ENCODE measurements at regions not wholly inside any gene's neighbourhood (a gene's known extent, or its start where the extent isn't known, plus 50 kb on each side); places are given as distances from the start of the nearest gene placed in this dataset.

- H3K27me3 ChIP-seq (ENCODE audit: insufficient read depth, low read length) = no peaks in the 10 kb centered on the region
- intact Hi-C loops (cut with micrococcal nuclease) = no loop called here
- DNase-seq (ENCODE audit: low read depth, low spot score) (no peak), ATAC-seq (no peak)
- H3K9me3 ChIP-seq (ENCODE audit: control insufficient read depth in 1 of 2, insufficient read depth in 1 of 2, low read depth in 1 of 2, low read length in 2 of 2) = no peaks in the 10 kb centered on the region
- CTCF ChIA-PET = no interaction called here
- TF ChIP-seq MAX (IDR thresholded peaks at IDR 0.05) (no peak), ZBTB33 (IDR thresholded peaks at IDR 0.05; ENCODE audit: extremely low read depth, insufficient replicate concordance, low read length) (no peak), JUND (IDR thresholded peaks at IDR 0.05) (no peak), SRF (IDR thresholded peaks at IDR 0.05; ENCODE audit: low read depth) (no peak), POLR2A (IDR thresholded peaks at IDR 0.05; ENCODE audit: borderline replicate concordance, extremely low read depth, insufficient read depth, insufficient read length) (no peak), FOSL1 (IDR thresholded peaks at IDR 0.05; ENCODE audit: low read depth) (no peak), YY1 (IDR thresholded peaks at IDR 0.05; ENCODE audit: extremely low read depth, insufficient replicate concordance, low read depth, low read length) (no peak), ZNF274 (IDR thresholded peaks at IDR 0.05; ENCODE audit: low read depth, low read length) (no peak), SIN3A (IDR thresholded peaks at IDR 0.05; ENCODE audit: low read depth) (no peak), EGR1 (IDR thresholded peaks at IDR 0.05; ENCODE audit: low read depth) (no peak), REST (IDR thresholded peaks at IDR 0.05; ENCODE audit: low read depth) (no peak), EZH2 (IDR thresholded peaks at IDR 0.05) (no peak), CBX3 (IDR thresholded peaks at IDR 0.05; ENCODE audit: low read depth) (no peak), ATF3 (IDR thresholded peaks at IDR 0.05) (no peak)
- no peak overlapping the region for H3K27ac ChIP-seq (ENCODE audit: low read depth, low read length)
- no peak overlapping the region for H2AFZ ChIP-seq (ENCODE audit: low read depth, low read length, poor library complexity, severe bottlenecking)
- no peaks in the 10 kb centered on the region for H3K36me3 ChIP-seq (ENCODE audit: control insufficient read depth in 1 of 2, insufficient read depth in 2 of 2, low read length in 2 of 2)
- no TSS peak for BruUV-seq (replicated peaks)
- RAD21 ChIA-PET (ENCODE audit: low non-redundant PET in 1 of 2, low total read pairs in 2 of 2, uncharacterized antibody in 2 of 2, unreplicated experiment in 2 of 2) = no interaction called here
- H3K4me3 ChIP-seq (replicated peaks in 1 of 2; ENCODE audit: low read depth in 1 of 2, low read length in 2 of 2) = no peak overlapping the region
- no peaks in the 10 kb centered on the region for H3K79me2 ChIP-seq (ENCODE audit: insufficient read depth, low read length)
- no peaks in the 10 kb centered on the region for H3K9me2 ChIP-seq (ENCODE audit: insufficient read depth)
- no peaks in the 10 kb centered on the region for H4K20me1 ChIP-seq (ENCODE audit: insufficient read depth)
- no peak overlapping the region for H3K9ac ChIP-seq (ENCODE audit: low read length)
- POLR2A ChIA-PET = no interaction called here
- no peak overlapping the region for H3K4me2 ChIP-seq (ENCODE audit: low read length)
- no peaks in the 10 kb centered on the region for H3K4me1 ChIP-seq (ENCODE audit: control insufficient read depth in 1 of 2, insufficient read depth in 2 of 2, low read length in 2 of 2)
These were observed 60.7 kb upstream of the INHBA start for GRCh38 chr7:41763626-41764025.
